ENCODE measurements at regions not wholly inside any gene's neighbourhood (a gene's known extent, or its start where the extent isn't known, plus 50 kb on each side); places are given as distances from the start of the nearest gene placed in this dataset.

GRCh38 chr18:78807668-78808067 lies 171.9 kb upstream of the SALL3 start:
- H3K4me3 ChIP-seq (ENCODE audit: low read depth, low read length), result no peak overlapping the region
- Mint-ChIP-seq H3K27me3 (no peaks in the 10 kb centered on the region), H3K27ac (no peak overlapping the region), H3K4me3 (no peak overlapping the region), H3K4me1 (no peaks in the 10 kb centered on the region), H3K9me3 (peaks cover 0 to 5% (median 0%) of the 10 kb centered on the region in 7 donors), H3K36me3 (no peaks in the 10 kb centered on the region)
- no peaks in the 10 kb centered on the region for H3K4me1 ChIP-seq (ENCODE audit: control insufficient read depth, insufficient read depth, low read length, poor library complexity, severe bottlenecking)
- H3K36me3 ChIP-seq (ENCODE audit: control insufficient read depth, insufficient read depth, low read length), result no peaks in the 10 kb centered on the region
- no peak overlapping the region for H3K27ac ChIP-seq (ENCODE audit: insufficient read depth, low read length, poor library complexity, severe bottlenecking)
- no peaks in the 10 kb centered on the region for H3K27me3 ChIP-seq (ENCODE audit: control insufficient read depth, insufficient read depth, low read length)
- DNase-seq (no peak), ATAC-seq (ENCODE audit: low read depth in 2 of 2) (no peak)
- H3K9me3 ChIP-seq (ENCODE audit: control insufficient read depth in 2 of 2, low read length in 2 of 2), result no peaks in the 10 kb centered on the region

- Histone ChIP-seq H3K36me3 (ENCODE audit: control insufficient read depth, insufficient read depth, low read length) (no peaks in the 10 kb centered on the region), H3K9me3 (ENCODE audit: control insufficient read depth in 2 of 2, low read length in 2 of 2) (no peaks in the 10 kb centered on the region), H3K4me3 (ENCODE audit: low read depth, low read length) (no peak overlapping the region), H3K4me1 (ENCODE audit: control insufficient read depth, insufficient read depth, low read length, poor library complexity, severe bottlenecking) (no peaks in the 10 kb centered on the region), H3K27me3 (ENCODE audit: control insufficient read depth, insufficient read depth, low read length) (no peaks in the 10 kb centered on the region), H3K27ac (ENCODE audit: insufficient read depth, low read length, poor library complexity, severe bottlenecking) (no peak overlapping the region)
- ATAC-seq (ENCODE audit: low read depth in 2 of 2) (no peak), DNase-seq (no peak)
- H3K9me3 Mint-ChIP-seq, result peaks cover 0 to 5% (median 0%) of the 10 kb centered on the region in 7 donors
- no peaks in the 10 kb centered on the region for H3K36me3 Mint-ChIP-seq
- no peak overlapping the region for H3K27ac Mint-ChIP-seq
- peaks cover 6% of the 10 kb centered on the region for H3K27me3 Mint-ChIP-seq
- H3K4me3 Mint-ChIP-seq, result no peak overlapping the region
- no peaks in the 10 kb centered on the region for H3K4me1 Mint-ChIP-seq
Observed at GRCh38 chr18:78809845-78810244, 169.8 kb upstream of the SALL3 start.

DNA sequence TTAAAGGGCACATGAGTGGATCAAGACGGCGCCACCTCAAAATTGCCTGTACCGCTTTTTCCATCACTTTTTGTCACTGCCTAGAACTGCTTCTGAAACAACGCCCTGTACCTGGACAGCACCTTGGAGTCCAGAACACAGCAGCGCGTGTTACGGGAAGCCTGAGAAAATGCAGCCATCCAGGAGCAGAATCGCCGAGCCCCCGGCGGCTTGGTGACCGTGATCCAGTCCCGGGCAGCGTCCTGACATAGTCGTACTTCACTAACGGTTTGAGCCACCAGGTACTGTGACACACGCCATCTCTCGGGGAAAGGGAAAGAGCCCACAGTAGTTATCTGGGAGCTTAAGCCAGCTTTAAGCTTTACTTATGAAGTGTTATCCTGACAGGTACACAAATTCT lies 168.9 kb upstream of the SALL3 start:
- Mint-ChIP-seq H3K4me3 (no peak overlapping the region), H3K4me1 (no peaks in the 10 kb centered on the region), H3K27me3 (peaks cover 6% of the 10 kb centered on the region)

DNA sequence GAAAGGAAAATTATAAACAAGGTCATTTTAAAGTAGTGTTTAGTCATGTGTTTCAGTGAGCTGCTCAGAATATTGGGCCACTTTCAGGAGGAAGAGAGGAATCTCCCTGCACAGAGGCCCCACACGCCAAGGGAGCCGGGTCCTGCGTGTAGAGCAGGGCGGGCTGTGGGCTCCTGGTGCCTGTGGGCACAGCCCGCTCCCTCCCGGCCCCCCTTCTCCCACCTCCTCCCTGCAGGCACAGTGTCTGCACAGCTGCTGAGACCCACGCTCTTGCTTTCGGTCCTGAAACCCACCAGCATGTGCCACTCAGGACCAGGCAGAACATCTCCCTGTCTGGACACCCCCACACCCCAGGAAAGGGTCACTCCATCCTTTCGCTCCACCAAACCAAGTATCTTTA lies 167.6 kb upstream of the SALL3 start:
- ATAC-seq (ENCODE audit: low read depth in 2 of 2), result no peak
- no peaks in the 10 kb centered on the region for H3K9me3 ChIP-seq (ENCODE audit: control insufficient read depth in 2 of 2, low read length in 2 of 2)
- peaks cover 0 to 5% (median 0%) of the 10 kb centered on the region in 7 donors for H3K9me3 Mint-ChIP-seq
- H3K27ac Mint-ChIP-seq, result no peak overlapping the region
- H3K27ac ChIP-seq (ENCODE audit: insufficient read depth, low read length, poor library complexity, severe bottlenecking), result no peak overlapping the region
- H3K36me3 Mint-ChIP-seq, result no peaks in the 10 kb centered on the region
- DNase-seq, result no peak
- peaks cover 6% of the 10 kb centered on the region for H3K27me3 Mint-ChIP-seq
- H3K4me1 ChIP-seq (ENCODE audit: control insufficient read depth, insufficient read depth, low read length, poor library complexity, severe bottlenecking), result no peaks in the 10 kb centered on the region
- H3K27me3 ChIP-seq (ENCODE audit: control insufficient read depth, insufficient read depth, low read length), result no peaks in the 10 kb centered on the region
- no peaks in the 10 kb centered on the region for H3K36me3 ChIP-seq (ENCODE audit: control insufficient read depth, insufficient read depth, low read length)
- no peak overlapping the region for H3K4me3 Mint-ChIP-seq
- no peak overlapping the region for H3K4me3 ChIP-seq (ENCODE audit: low read depth, low read length)
- no peaks in the 10 kb centered on the region for H3K4me1 Mint-ChIP-seq

More for the DNA sequence above, 168.9 kb upstream of the SALL3 start:
- Histone ChIP-seq H3K27ac (ENCODE audit: insufficient read depth, low read length, poor library complexity, severe bottlenecking) (no peak overlapping the region), H3K9me3 (ENCODE audit: control insufficient read depth in 2 of 2, low read length in 2 of 2) (no peaks in the 10 kb centered on the region), H3K36me3 (ENCODE audit: control insufficient read depth, insufficient read depth, low read length) (no peaks in the 10 kb centered on the region), H3K4me3 (ENCODE audit: low read depth, low read length) (no peak overlapping the region), H3K4me1 (ENCODE audit: control insufficient read depth, insufficient read depth, low read length, poor library complexity, severe bottlenecking) (no peaks in the 10 kb centered on the region), H3K27me3 (ENCODE audit: control insufficient read depth, insufficient read depth, low read length) (no peaks in the 10 kb centered on the region)
- Mint-ChIP-seq H3K36me3 (no peaks in the 10 kb centered on the region), H3K9me3 (peaks cover 0 to 5% (median 0%) of the 10 kb centered on the region in 7 donors), H3K27ac (no peak overlapping the region)
- ATAC-seq (ENCODE audit: low read depth in 2 of 2) (no peak), DNase-seq (no peak)

DNA sequence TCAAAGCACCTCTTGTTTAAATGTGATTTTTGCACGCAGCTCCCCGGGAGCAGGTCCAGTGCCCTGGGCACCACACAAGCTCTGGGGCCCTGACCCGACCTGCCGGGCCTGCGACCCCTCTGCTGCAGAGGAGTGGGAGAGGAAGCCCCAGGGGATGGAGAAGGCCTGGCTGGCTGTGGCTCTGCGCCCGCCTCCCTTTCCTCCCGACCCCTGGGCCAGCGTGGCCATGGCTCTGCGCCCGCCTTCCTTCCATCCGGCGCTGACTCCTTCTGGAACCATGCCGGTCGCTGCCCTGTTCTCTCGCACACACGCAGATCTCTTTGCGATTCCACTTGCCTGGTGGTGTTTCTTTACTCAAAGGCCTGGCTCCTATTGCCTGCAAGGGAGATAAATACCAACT lies 166.5 kb upstream of the SALL3 start:
- H3K27me3 ChIP-seq (ENCODE audit: control insufficient read depth, insufficient read depth, low read length), result no peaks in the 10 kb centered on the region
- Mint-ChIP-seq H3K9me3 (peaks cover 0 to 5% (median 0%) of the 10 kb centered on the region in 7 donors), H3K27me3 (peaks cover 6% of the 10 kb centered on the region), H3K4me1 (no peaks in the 10 kb centered on the region), H3K27ac (no peak overlapping the region), H3K36me3 (no peaks in the 10 kb centered on the region), H3K4me3 (no peak overlapping the region)
- H3K9me3 ChIP-seq (ENCODE audit: control insufficient read depth in 2 of 2, low read length in 2 of 2), result no peaks in the 10 kb centered on the region
- H3K4me1 ChIP-seq (ENCODE audit: control insufficient read depth, insufficient read depth, low read length, poor library complexity, severe bottlenecking), result no peaks in the 10 kb centered on the region
- no peak for ATAC-seq (ENCODE audit: low read depth in 2 of 2)
- no peaks in the 10 kb centered on the region for H3K36me3 ChIP-seq (ENCODE audit: control insufficient read depth, insufficient read depth, low read length)
- no peak overlapping the region for H3K27ac ChIP-seq (ENCODE audit: insufficient read depth, low read length, poor library complexity, severe bottlenecking)
- no peak for DNase-seq
- H3K4me3 ChIP-seq (ENCODE audit: low read depth, low read length), result no peak overlapping the region

- ATAC-seq (ENCODE audit: low read depth in 2 of 2) (no peak), DNase-seq (no peak)
- Mint-ChIP-seq H3K27ac (no peak overlapping the region), H3K36me3 (no peaks in the 10 kb centered on the region), H3K9me3 (peaks cover 0 to 5% (median 0%) of the 10 kb centered on the region in 7 donors), H3K4me1 (no peaks in the 10 kb centered on the region), H3K4me3 (no peak overlapping the region), H3K27me3 (peaks cover 6% of the 10 kb centered on the region)
- Histone ChIP-seq H3K27me3 (ENCODE audit: control insufficient read depth, insufficient read depth, low read length) (no peaks in the 10 kb centered on the region), H3K4me3 (ENCODE audit: low read depth, low read length) (no peak overlapping the region), H3K36me3 (ENCODE audit: control insufficient read depth, insufficient read depth, low read length) (no peaks in the 10 kb centered on the region), H3K9me3 (ENCODE audit: control insufficient read depth in 2 of 2, low read length in 2 of 2) (no peaks in the 10 kb centered on the region), H3K27ac (ENCODE audit: insufficient read depth, low read length, poor library complexity, severe bottlenecking) (no peak overlapping the region), H3K4me1 (ENCODE audit: control insufficient read depth, insufficient read depth, low read length, poor library complexity, severe bottlenecking) (no peaks in the 10 kb centered on the region)
Observed at GRCh38 chr18:78813936-78814710, 165.5 kb upstream of the SALL3 start.

GRCh38 chr18:78814766-78815165 lies 164.9 kb upstream of the SALL3 start:
- peaks cover 6% of the 10 kb centered on the region for H3K27me3 Mint-ChIP-seq

GRCh38 chr18:78816114-78816513 lies 163.5 kb upstream of the SALL3 start:
- Histone ChIP-seq H3K36me3 (ENCODE audit: control insufficient read depth, insufficient read depth, low read length) (no peaks in the 10 kb centered on the region), H3K9me3 (ENCODE audit: control insufficient read depth in 2 of 2, low read length in 2 of 2) (no peaks in the 10 kb centered on the region), H3K27me3 (ENCODE audit: control insufficient read depth, insufficient read depth, low read length) (no peaks in the 10 kb centered on the region), H3K4me3 (ENCODE audit: low read depth, low read length) (no peak overlapping the region), H3K27ac (ENCODE audit: insufficient read depth, low read length, poor library complexity, severe bottlenecking) (no peak overlapping the region), H3K4me1 (ENCODE audit: control insufficient read depth, insufficient read depth, low read length, poor library complexity, severe bottlenecking) (no peaks in the 10 kb centered on the region)
- no peaks in the 10 kb centered on the region for H3K4me1 Mint-ChIP-seq
- peaks cover 6% of the 10 kb centered on the region for H3K27me3 Mint-ChIP-seq
- DNase-seq (no peak), ATAC-seq (ENCODE audit: low read depth in 2 of 2) (no peak)
- no peak overlapping the region for H3K4me3 Mint-ChIP-seq
- H3K36me3 Mint-ChIP-seq, result no peaks in the 10 kb centered on the region
- peaks cover 0 to 2% (median 0%) of the 10 kb centered on the region in 7 donors for H3K9me3 Mint-ChIP-seq
- no peak overlapping the region for H3K27ac Mint-ChIP-seq

More at GRCh38 chr18:78814766-78815165, 164.9 kb upstream of the SALL3 start:
- Histone ChIP-seq H3K36me3 (ENCODE audit: control insufficient read depth, insufficient read depth, low read length) (no peaks in the 10 kb centered on the region), H3K27ac (ENCODE audit: insufficient read depth, low read length, poor library complexity, severe bottlenecking) (no peak overlapping the region), H3K27me3 (ENCODE audit: control insufficient read depth, insufficient read depth, low read length) (no peaks in the 10 kb centered on the region), H3K9me3 (ENCODE audit: control insufficient read depth in 2 of 2, low read length in 2 of 2) (no peaks in the 10 kb centered on the region), H3K4me1 (ENCODE audit: control insufficient read depth, insufficient read depth, low read length, poor library complexity, severe bottlenecking) (no peaks in the 10 kb centered on the region), H3K4me3 (ENCODE audit: low read depth, low read length) (no peak overlapping the region)
- H3K4me1 Mint-ChIP-seq, result no peaks in the 10 kb centered on the region
- H3K9me3 Mint-ChIP-seq, result peaks cover 0 to 5% (median 0%) of the 10 kb centered on the region in 7 donors
- DNase-seq (no peak), ATAC-seq (ENCODE audit: low read depth in 2 of 2) (no peak)
- H3K36me3 Mint-ChIP-seq, result no peaks in the 10 kb centered on the region
- H3K27ac Mint-ChIP-seq, result no peak overlapping the region
- H3K4me3 Mint-ChIP-seq, result no peak overlapping the region
